Fibroblast of pulmonary artery (primary cell): ENCODE measurements at regions not wholly inside any gene's neighbourhood (a gene's known extent, or its start where the extent isn't known, plus 50 kb on each side); places are given as distances from the start of the nearest gene placed in this dataset.
A peak's percentile ranks its signal among the peaks of the same experiment; 100 is the strongest.

Source experiments
- DNase-seq: peaks from one replicate; pipeline ENCODE4 v3.0.0-alpha.2; 2010; ENCODE audit warnings: low read depth
- H3K4me3 ChIP-seq: replicated peaks from 2 replicates; pipeline ENCODE4 v1.5.1; 2011; ENCODE audit warnings: low read depth, mild to moderate bottlenecking, control low read depth, low read length, moderate library complexity
- CTCF ChIP-seq: IDR thresholded peaks from 2 replicates; pipeline ENCODE4 v1.5.1; 2011; ENCODE audit warnings: mild to moderate bottlenecking, control low read depth, low read length, inconsistent platforms; ENCODE audit errors: missing control alignments

GRCh38 chr4:115866364-115866896 is 753.0 kb upstream of the NDST4 start:
- no peak overlapping the region for H3K4me3 ChIP-seq
- no peak for DNase-seq
- TF ChIP-seq CTCF = no peak

GRCh38 chr4:115865736-115866135 is 752.3 kb upstream of the NDST4 start:
- H3K4me3 ChIP-seq = no peak overlapping the region
- TF ChIP-seq CTCF = no peak
- DNase-seq = no peak

- DNase-seq = no peak
- no peak for TF ChIP-seq CTCF
- H3K4me3 ChIP-seq = no peak overlapping the region
Observed at GRCh38 chr4:115852767-115853091, 739.3 kb upstream of the NDST4 start.

DNA sequence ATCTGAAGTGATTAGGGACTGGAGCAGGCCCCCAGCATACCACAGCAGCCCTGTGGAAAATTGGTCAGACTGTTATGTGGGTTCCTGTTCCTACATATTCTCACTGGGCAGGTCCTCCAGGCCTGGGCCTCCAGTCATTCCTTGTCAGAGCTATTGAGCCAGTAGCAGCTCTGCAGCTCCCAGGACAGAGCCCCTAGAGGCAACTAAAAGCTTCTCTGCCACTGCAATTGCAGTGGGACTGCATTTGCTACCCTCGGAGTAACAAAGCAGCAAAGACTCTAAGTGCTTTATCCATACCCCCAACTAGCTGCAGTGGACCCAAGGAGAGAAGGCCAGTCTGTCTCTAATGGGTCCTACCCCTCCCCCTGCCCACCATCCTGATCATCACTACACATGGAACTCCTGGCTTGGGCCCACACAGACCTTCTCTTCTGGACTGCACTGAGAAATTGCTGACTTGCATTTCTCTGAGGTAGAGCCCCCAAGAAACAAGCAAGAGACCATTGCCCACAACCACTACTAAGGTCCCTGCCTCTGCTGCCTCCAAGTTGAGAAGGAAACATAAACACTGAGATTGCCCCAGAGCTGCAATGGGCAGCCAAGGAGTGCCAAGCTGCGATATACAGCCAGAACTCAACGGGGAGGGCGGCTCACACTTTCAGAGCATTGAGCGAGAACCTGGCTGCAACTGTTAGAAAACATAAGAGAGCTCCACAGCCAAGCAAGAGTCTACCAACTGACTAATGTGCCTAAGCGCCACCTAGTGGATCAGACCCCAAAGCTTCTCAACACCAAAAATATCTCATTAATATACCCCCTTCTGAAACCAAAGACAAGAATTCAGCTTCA is 738.7 kb upstream of the NDST4 start:
- TF ChIP-seq CTCF = peak; percentile 1
- peak; percentile 2 for DNase-seq
- no peak overlapping the region for H3K4me3 ChIP-seq

- H3K4me3 ChIP-seq = no peak overlapping the region
- no peak for DNase-seq
- TF ChIP-seq CTCF = no peak
Observed at GRCh38 chr4:115850799-115851509, 737.5 kb upstream of the NDST4 start.

GRCh38 chr4:115844180-115844579 is 730.8 kb upstream of the NDST4 start:
- H3K4me3 ChIP-seq = no peak overlapping the region
- DNase-seq = no peak
- TF ChIP-seq CTCF = no peak
